ENCODE measurements at regions not wholly inside any gene's neighbourhood (a gene's known extent, or its start where the extent isn't known, plus 50 kb on each side); places are given as distances from the start of the nearest gene placed in this dataset.

GRCh38 chr13:85028035-85028434, 771.2 kb downstream of the SLITRK6 start:
- ATAC-seq (ENCODE audit: insufficient number of reproducible peaks, low FRiP score, low read depth) (no peak), DNase-seq (ENCODE audit: low spot score) (no peak)
- H3K27ac ChIP-seq: no peak overlapping the region
- no peak for TF ChIP-seq CTCF (IDR thresholded peaks at IDR 0.05)
- no peaks in the 10 kb centered on the region for H3K36me3 ChIP-seq
- H3K9me3 ChIP-seq: no peaks in the 10 kb centered on the region
- H3K4me1 ChIP-seq (ENCODE audit: control insufficient read depth in 1 of 2, low read depth in 2 of 2): no peaks in the 10 kb centered on the region
- H3K27me3 ChIP-seq (replicated peaks; ENCODE audit: insufficient read depth): no peaks in the 10 kb centered on the region
- H3K4me3 ChIP-seq: no peak overlapping the region

- ATAC-seq (ENCODE audit: insufficient number of reproducible peaks, low FRiP score, low read depth) (no peak), DNase-seq (ENCODE audit: low spot score) (no peak)
- no peaks in the 10 kb centered on the region for H3K36me3 ChIP-seq
- no peaks in the 10 kb centered on the region for H3K9me3 ChIP-seq
- TF ChIP-seq CTCF (IDR thresholded peaks at IDR 0.05): no peak
- no peak overlapping the region for H3K27ac ChIP-seq
- no peaks in the 10 kb centered on the region for H3K4me1 ChIP-seq (ENCODE audit: control insufficient read depth in 1 of 2, low read depth in 2 of 2)
- H3K4me3 ChIP-seq: no peak overlapping the region
- H3K27me3 ChIP-seq (replicated peaks; ENCODE audit: insufficient read depth): no peaks in the 10 kb centered on the region
Observed at GRCh38 chr13:85019121-85019520, 780.1 kb downstream of the SLITRK6 start.

GRCh38 chr13:85013006-85013405, 786.2 kb downstream of the SLITRK6 start:
- H3K27me3 ChIP-seq (replicated peaks; ENCODE audit: insufficient read depth): no peaks in the 10 kb centered on the region
- ATAC-seq (ENCODE audit: insufficient number of reproducible peaks, low FRiP score, low read depth) (no peak), DNase-seq (ENCODE audit: low spot score) (no peak)
- no peaks in the 10 kb centered on the region for H3K36me3 ChIP-seq
- H3K4me3 ChIP-seq: no peak overlapping the region
- no peak overlapping the region for H3K27ac ChIP-seq
- TF ChIP-seq CTCF (IDR thresholded peaks at IDR 0.05): no peak
- peaks cover 4% of the 10 kb centered on the region for H3K9me3 ChIP-seq
- no peaks in the 10 kb centered on the region for H3K4me1 ChIP-seq (ENCODE audit: control insufficient read depth in 1 of 2, low read depth in 2 of 2)

DNA sequence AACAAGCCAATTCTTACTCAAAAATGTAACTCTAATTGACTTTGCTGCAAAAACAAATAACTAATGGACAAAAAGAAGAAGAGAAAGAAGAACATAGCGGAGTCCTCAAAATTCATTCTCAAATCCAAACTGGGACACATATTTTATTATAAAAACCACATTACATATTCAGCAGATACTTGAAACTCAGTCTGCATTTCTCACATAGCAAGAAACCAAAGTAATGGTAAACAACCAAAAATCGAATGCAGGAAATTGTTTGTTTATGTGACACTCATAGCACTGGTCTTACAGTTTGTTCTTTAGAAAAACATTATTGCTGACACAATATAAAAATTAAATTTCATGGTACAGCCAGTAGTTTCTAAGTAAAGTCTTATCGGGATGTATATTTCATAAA, 789.8 kb downstream of the SLITRK6 start:
- Histone ChIP-seq H3K27me3 (replicated peaks; ENCODE audit: insufficient read depth) (no peaks in the 10 kb centered on the region), H3K36me3 (no peaks in the 10 kb centered on the region), H3K9me3 (peaks cover 4% of the 10 kb centered on the region), H3K4me1 (ENCODE audit: control insufficient read depth in 1 of 2, low read depth in 2 of 2) (no peaks in the 10 kb centered on the region), H3K4me3 (no peak overlapping the region), H3K27ac (no peak overlapping the region)
- DNase-seq (ENCODE audit: low spot score) (no peak), ATAC-seq (ENCODE audit: insufficient number of reproducible peaks, low FRiP score, low read depth) (no peak)
- no peak for TF ChIP-seq CTCF (IDR thresholded peaks at IDR 0.05)

GRCh38 chr13:84999252-84999651, 800.0 kb downstream of the SLITRK6 start:
- H3K27me3 ChIP-seq (replicated peaks; ENCODE audit: insufficient read depth): no peaks in the 10 kb centered on the region
- no peak for TF ChIP-seq CTCF (IDR thresholded peaks at IDR 0.05)
- no peak overlapping the region for H3K4me3 ChIP-seq
- no peaks in the 10 kb centered on the region for H3K9me3 ChIP-seq
- no peaks in the 10 kb centered on the region for H3K4me1 ChIP-seq (ENCODE audit: control insufficient read depth in 1 of 2, low read depth in 2 of 2)
- no peak overlapping the region for H3K27ac ChIP-seq
- ATAC-seq (ENCODE audit: insufficient number of reproducible peaks, low FRiP score, low read depth) (no peak), DNase-seq (ENCODE audit: low spot score) (no peak)
- H3K36me3 ChIP-seq: no peaks in the 10 kb centered on the region
